GM18517 (cell line): ENCODE measurements at regions not wholly inside any gene's neighbourhood (a gene's known extent, or its start where the extent isn't known, plus 50 kb on each side); places are given as distances from the start of the nearest gene placed in this dataset.
"Not testable (repeated sequence)": the region's sequence is repeated elsewhere in the genome, so short reads cannot be mapped to it uniquely, and the experiment has no call there.

Source experiments
- ATAC-seq: cut with Tn5 transposase; IDR thresholded peaks from one replicate; pipeline ENCODE4 v1.9.1; 2021; ENCODE audit warnings: mild to moderate bottlenecking, moderate library complexity; ENCODE audit not compliant: unreplicated experiment

GRCh38 chr17:71777048-71777640 is 343.7 kb upstream of the SOX9 start:
- ATAC-seq, result no peak

DNA sequence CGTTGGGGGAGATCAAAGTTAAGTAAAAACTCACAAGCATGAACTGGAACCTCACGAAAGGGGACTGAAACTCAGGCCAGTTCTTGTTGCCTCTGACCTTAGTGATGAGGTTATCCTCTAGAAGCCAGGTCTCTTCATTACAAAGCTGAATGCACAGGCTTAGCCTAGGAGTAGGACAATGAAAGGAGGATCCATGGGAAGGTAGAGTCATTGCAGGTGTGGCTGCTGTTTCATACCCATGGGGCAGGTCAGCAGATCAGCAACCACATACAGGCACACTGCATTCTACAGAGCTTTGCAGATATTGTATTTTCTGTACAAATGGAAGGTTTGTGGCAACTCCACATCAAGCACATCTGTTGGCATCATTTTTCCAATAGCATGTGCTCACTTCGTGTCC is 341.3 kb upstream of the SOX9 start:
- no peak for ATAC-seq

- ATAC-seq, result no peak
Measured at GRCh38 chr17:71780596-71780995, 340.2 kb upstream of the SOX9 start.

DNA sequence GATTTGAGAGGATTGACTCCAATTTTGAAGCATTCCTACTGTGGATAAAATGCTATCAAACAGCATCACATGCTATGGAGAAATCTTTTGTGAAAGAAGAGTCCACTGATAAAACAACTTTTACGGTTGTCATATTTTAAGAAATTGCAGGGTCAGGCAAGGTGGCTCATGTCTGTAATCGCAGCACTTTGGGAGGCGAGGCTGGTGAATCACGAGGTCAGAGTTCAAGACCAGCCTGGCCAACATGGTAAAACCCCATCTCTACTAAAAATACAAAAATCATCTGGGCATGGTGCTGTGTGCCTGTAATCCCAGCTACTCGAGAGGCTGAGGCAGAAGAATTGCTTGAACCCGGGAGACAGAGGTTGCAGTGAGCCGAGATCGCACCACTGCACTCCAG is 338.8 kb upstream of the SOX9 start:
- not testable (repeated sequence) for ATAC-seq

DNA sequence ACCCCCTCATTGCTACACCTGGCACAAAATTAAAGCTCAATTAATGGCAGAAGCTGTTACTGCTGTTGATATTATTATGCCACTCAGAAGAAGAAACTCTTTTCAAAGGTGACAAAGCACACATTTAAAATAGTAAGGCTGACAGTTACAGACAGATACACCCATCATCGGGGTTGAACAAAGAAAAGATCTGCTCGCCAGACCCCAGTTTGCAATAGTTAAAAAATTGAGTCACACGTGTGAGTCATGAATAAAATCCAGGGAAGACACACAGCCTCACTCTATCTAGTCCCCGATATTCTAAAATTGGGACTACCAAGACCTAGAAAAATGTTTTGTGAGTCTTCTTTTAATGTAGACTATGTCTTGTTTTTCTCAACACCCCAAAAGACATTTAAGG is 330.0 kb upstream of the SOX9 start:
- ATAC-seq, result no peak

- ATAC-seq, result no peak
Measured at GRCh38 chr17:71791311-71791710, 329.5 kb upstream of the SOX9 start.

DNA sequence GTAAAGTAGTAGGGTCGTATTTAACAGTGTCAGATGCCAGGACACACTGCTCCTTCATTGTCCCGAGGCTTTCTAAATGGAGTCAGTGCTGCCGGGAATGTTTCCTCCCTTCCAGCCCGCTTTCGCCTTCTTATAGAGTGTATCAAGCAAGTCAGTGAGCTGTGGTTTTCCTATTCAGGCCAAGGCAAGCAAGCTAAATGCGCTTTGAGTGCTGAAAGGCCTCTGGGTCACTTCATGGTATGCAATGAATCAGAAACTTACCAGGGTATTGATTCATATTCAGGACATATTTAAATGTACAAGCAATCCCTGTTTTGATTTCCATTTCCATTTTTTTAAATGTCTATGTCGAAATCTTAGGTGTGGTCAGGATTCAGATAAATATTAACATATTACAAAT is 327.9 kb upstream of the SOX9 start:
- ATAC-seq, result no peak

DNA sequence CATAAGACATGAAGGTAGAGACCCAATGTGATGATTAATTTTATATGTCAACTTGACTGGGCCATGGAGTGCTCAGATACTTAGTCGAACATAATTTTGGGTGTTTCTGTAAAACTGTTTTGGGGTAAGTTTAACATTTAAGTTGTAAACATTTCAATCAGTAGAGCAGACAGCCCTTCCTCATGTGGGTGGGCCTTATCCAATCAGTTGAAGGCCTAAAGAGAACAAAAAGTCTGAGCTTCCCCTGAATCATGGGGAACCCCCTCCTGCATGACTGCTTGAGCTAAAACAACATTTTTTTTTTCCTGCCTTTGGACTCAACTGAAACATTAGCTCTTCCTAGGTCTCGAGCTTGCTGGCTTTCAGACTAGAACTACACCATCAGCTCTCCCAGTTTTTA is 327.3 kb upstream of the SOX9 start:
- no peak for ATAC-seq

- no peak for ATAC-seq
Measured at GRCh38 chr17:71798701-71799100, 322.1 kb upstream of the SOX9 start.

GRCh38 chr17:71799657-71800056 is 321.2 kb upstream of the SOX9 start:
- ATAC-seq, result no peak

GRCh38 chr17:71801301-71801700 is 319.5 kb upstream of the SOX9 start:
- ATAC-seq, result no peak

DNA sequence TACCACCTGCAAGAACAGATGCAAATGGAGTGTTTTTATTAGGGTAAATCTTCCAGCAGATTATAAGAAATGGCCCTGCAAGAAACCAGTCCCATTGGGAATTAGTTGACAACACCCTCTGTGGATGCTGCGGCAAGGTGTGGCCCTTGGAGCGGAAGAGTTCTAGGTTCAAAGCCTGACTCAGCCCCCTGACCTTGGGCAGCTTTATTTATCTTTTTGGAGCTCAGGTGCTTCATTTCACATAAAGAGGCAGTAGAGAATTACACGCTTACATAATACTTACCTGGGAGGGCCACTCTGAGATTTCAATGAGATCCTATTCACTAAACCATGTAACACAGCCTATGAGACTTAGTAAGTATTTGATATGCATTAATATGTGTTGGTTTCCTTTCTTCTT is 318.2 kb upstream of the SOX9 start:
- no peak for ATAC-seq

DNA sequence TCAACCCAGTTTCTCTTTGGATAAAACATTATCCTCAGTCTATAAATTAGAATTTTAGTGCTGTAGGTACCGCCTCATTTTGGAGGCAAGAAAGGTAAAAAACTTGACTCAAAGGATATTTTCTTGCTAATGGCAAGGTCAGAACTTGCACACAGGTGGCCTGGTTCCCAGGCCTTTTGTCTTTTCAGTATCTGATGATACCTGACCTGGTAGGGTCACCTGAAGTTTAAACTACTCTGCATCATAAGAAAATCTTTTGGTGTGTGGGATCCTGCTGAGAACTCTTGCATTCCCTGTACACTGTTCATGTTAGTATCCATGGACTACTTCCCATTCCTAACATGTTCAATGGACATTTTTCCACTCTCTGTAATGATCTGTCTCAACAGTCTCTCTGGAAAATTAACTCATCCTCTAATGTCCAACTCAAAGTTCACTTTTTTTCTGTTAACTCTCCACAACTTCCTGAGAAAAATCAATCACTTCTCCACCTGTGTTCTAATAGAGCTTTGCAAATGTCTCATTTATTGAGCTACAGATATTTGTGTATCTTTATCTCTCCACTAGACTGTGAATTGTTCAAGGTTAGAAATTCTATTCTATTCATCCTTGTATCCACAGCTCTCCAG is 317.1 kb upstream of the SOX9 start:
- ATAC-seq, result no peak

GRCh38 chr17:71809537-71809936 is 311.3 kb upstream of the SOX9 start:
- no peak for ATAC-seq

- ATAC-seq, result not testable (repeated sequence)
Measured at GRCh38 chr17:71813861-71814260, 307.0 kb upstream of the SOX9 start.

GRCh38 chr17:71821511-71821910 is 299.3 kb upstream of the SOX9 start:
- ATAC-seq, result no peak

- no peak for ATAC-seq
Measured at GRCh38 chr17:71824671-71825070, 296.1 kb upstream of the SOX9 start.

DNA sequence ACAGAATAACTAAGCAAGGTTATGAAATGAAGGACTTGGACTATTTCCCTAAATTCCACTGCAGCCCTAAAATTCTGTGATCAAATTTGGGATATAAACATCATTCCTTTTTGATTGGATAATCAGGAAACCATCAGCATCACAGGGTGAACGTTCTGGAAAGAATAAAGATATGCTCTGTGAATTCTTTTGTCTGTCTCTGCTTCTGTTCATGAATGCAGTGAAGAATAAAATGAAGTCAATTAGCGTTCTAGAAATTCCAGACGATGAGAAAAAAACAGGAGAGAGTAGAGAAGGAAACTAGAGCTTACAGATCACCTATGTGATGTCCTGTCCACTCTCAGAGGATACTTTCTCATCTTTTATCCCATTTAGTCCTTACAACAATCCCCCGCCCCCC is 295.1 kb upstream of the SOX9 start:
- ATAC-seq, result no peak

DNA sequence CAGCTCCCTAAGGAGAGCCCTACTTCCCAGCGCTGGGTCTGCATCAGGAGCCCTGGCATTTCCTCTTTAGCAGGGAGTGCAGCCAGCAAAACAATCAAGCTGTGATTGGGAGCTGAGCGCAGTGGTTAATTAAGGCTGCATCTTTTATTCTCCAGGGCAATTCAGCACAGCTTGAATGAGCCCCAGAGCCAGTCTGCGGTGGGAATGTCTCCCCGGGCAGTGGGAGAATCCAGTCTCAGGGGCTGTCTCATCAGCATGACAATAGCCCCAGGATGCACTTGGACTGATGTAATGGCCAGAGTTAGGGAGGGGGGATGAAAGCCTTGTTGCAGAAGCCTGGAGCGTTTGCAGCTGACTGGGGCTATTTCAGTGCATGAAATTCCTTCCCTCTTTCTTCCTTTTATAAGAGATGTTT is 292.6 kb upstream of the SOX9 start:
- no peak for ATAC-seq

DNA sequence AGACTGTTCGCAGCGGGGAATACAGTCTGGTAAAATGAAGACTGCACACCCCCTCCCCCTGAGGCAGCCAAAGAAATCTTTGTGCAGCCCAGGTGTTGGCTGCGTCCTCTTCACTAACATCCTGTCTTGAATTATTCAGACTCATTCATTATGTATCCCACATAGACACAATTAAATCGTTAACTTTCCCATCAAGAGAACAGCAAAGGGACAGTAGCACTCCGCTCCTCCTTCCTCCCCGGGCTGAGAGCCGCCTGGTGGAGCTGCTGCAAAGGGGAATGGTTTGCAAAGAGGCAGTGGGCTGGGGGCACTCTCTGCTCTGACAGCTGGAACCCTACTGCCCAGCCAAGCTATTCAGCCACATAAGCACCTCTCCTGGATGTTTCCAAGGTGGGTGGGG is 290.0 kb upstream of the SOX9 start:
- ATAC-seq, result no peak

GRCh38 chr17:71842986-71843385 is 277.8 kb upstream of the SOX9 start:
- ATAC-seq, result no peak

DNA sequence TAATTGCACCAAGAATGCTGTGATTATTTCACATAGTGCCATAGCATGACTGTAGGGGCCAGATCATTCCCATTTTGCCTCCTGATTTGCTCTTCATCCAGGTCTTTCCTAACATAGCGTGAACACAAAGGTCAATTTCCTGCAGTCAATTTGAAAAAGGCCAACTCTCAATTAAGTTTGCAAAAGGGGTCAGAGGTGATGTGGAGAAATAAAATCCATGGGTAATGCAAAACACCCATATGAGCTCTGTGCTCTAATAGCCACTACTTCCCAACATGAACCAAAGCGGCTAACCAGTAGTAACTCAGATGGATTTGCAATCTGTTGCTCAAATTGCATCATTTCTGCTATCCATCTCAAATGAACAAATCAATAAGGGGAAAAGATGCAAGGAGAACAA is 275.5 kb upstream of the SOX9 start:
- ATAC-seq, result no peak

DNA sequence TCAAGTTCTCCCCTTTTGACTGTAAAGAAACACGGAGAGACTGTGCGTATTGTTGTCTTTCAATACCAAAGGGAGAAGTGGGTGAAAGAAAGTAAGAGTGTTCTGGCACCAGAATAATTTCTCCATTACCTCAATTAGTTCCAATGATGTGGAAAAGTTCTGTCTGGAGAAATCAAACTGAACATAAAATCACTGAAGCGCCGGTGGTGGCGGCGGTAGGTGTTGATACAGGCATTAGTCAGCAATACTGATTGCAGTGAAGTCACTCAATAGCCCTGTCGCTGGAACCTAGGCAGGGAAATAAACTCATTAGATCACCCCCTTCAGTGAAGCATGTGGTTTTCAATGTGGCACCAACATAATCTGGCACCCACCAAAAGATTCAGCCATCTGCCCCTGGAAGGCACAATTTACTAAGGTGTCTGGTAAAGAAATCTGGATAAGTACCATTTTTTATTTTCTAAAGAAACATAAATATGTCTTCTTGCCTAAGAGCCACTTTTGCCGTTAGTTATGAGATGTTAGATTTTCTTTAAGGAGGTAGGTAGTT is 274.2 kb upstream of the SOX9 start:
- ATAC-seq, result no peak
